ENCODE measurements at regions not wholly inside any gene's neighbourhood (a gene's known extent, or its start where the extent isn't known, plus 50 kb on each side); places are given as distances from the start of the nearest gene placed in this dataset.

GRCh38 chr6:147751232-147751631 lies 242.7 kb downstream of the SAMD5 start:
- intact Hi-C loops (cut with DNase I), result no loop called here
- DNase-seq, result no peak

GRCh38 chr6:147752689-147753403 lies 244.4 kb downstream of the SAMD5 start:
- intact Hi-C loops (cut with DNase I), result no loop called here
- DNase-seq, result no peak

- DNase-seq, result no peak
- intact Hi-C loops (cut with DNase I), result no loop called here
Measured at GRCh38 chr6:147755999-147756398, 247.5 kb downstream of the SAMD5 start.

DNA sequence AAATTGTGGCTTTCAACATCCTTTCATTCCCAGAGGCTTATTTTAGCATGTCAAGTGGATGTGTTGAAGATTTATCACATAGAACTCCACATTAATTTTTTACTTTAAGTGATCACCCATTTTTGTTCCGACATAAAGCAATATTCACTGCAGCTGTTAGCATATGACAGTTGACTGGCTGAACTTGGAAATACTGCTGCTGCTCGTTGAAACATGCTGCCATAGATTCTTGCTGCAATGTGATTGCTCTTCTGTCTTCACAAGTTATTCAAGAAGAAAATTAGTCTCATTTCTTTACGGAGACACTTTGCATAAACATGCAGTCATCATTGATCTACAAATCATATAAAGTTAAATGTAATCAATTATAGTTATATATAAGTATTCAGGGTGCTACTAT lies 248.4 kb downstream of the SAMD5 start:
- DNase-seq, result no peak
- intact Hi-C loops (cut with DNase I), result no loop called here

DNA sequence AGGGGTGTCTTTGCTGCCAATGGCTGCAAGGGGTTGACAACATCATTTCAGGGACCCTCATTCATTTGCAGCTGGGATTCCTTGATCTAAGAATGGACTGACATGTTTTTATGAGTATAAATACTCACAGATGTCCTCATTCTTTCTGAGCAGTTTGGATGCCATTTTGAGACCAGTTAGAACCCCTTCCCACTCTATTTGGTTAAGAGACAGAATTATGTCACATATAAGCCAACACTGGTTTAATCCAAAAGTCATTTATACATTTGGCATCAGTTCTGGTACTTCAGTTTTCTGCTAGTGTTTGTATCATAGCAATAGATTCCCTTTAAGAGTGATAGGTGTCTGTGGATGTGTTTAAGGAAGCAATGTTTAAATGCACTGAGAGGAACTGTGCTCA lies 248.8 kb downstream of the SAMD5 start:
- DNase-seq, result no peak
- intact Hi-C loops (cut with DNase I), result no loop called here

GRCh38 chr6:147758303-147758702 lies 249.8 kb downstream of the SAMD5 start:
- no peak for DNase-seq
- intact Hi-C loops (cut with DNase I), result no loop called here

DNA sequence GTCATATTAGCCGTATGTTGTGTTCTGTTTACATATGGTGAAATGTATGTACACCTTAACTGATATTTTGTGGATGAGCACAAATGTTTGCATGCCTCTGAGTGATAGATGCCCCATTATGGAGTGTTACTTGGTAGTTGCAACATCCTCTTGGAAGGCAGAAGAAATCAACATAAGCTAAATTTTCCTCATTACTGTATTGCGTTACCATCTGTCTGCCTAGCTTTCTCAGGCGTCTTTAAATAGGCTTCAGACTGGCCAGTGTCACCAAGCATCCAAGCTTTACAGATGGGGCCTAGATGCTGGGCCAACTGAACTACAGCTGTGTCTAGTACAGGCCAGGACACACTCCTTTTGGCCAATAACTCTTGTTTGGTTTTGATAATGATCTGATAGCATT lies 250.6 kb downstream of the SAMD5 start:
- no peak for DNase-seq
- intact Hi-C loops (cut with DNase I), result no loop called here

- no peak for DNase-seq
- intact Hi-C loops (cut with DNase I), result no loop called here
Measured at GRCh38 chr6:147759536-147759935, 251.0 kb downstream of the SAMD5 start.

DNA sequence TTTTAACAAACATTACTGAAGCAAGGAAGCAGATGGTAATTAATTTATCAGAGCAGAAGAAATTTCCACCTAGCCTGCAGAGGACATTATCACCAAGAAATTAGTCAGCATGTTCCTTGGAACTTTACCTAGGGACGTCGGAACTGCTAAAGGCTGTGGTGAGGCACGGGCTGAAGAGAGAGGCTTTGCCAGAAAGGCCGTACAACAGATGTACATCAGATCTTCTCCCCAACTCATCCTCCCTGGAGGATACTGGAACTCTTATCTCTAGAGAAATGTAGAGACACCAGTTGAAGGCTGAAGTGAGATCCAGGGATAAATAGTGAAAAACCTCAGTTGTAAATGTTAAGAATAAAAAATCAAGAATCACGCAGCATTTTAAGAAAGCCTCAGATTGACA lies 257.1 kb downstream of the SAMD5 start:
- no peak for DNase-seq

DNA sequence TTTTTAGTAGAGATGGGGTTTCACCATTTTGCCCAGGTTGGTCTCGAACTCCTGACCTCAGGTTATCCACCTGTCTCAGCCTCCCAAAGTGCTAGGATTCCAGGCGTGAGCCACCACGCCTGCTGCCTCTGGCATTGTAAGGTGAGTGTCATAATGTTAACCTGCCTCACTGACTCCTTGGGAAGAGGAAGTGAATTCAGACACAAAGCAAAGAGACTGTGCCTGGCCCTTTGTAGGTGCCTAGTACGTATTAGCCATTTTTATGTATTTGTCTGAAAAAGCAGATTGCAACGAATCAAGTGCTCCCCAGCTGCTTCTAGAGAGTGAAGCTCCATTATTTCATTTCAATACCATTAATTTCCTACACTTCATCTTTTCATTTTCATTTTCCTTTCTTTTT lies 260.5 kb downstream of the SAMD5 start:
- no peak for DNase-seq

More for the DNA sequence above, 257.1 kb downstream of the SAMD5 start:
- intact Hi-C loops (cut with DNase I), result no loop called here

DNA sequence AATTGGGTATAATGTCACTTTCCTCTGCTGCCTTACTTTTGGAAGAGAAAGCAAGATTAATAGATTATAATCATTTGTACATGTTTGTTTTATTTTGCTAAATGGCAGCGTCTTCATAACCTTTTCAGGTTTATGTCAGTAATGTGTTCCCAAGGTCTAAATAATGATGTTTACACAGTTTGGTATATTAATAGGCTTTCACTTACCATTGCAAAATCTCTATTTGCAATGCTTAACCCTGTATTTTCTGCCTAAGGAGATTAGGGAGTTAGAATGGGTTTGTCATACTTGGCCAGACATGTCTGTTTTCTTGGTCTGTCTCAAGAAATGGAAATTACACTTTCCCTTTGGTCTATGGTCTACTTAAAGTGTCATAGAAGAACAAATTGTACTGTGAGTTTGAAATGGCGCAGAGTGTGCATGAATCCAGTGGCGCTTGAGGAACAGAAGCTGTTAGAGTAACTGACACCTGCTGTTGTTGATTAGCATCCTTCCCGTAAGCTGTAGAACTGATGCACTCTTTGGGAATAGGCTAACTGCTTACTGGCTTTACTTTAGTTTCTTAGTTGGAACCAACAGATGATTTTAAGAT lies 261.1 kb downstream of the SAMD5 start:
- intact Hi-C loops (cut with DNase I), result no loop called here
- DNase-seq, result no peak

More for the DNA sequence above, 260.5 kb downstream of the SAMD5 start:
- intact Hi-C loops (cut with DNase I), result no loop called here

GRCh38 chr6:147770221-147770620 lies 261.7 kb downstream of the SAMD5 start:
- intact Hi-C loops (cut with DNase I), result no loop called here
- DNase-seq, result no peak

- no peak for DNase-seq
- intact Hi-C loops (cut with DNase I), result no loop called here
Measured at GRCh38 chr6:147772724-147773123, 264.2 kb downstream of the SAMD5 start.

DNA sequence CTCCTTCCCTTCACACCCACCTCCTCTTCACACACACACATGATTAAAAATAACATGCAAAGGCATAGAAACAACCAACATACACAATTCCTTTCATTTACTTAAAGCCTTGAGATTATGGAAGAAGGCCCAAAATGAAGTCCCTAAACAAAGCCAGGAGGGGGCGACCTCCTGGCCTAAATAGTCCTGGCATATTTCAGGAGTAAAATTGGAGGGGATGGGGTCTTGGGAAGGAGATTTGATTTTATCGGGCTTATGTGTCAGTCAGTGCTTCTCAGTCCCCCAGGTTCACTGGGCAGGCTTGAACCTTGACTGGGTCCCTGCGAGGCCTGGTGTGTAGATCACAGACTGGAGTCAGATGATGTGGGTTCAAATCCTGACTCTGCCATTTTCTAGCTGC lies 266.4 kb downstream of the SAMD5 start:
- no peak for DNase-seq
- intact Hi-C loops (cut with DNase I), result no loop called here

GRCh38 chr6:147776631-147777213 lies 268.2 kb downstream of the SAMD5 start:
- intact Hi-C loops (cut with DNase I), result no loop called here
- no peak for DNase-seq

- intact Hi-C loops (cut with DNase I), result no loop called here
- no peak for DNase-seq
Measured at GRCh38 chr6:147779624-147780023, 271.1 kb downstream of the SAMD5 start.

DNA sequence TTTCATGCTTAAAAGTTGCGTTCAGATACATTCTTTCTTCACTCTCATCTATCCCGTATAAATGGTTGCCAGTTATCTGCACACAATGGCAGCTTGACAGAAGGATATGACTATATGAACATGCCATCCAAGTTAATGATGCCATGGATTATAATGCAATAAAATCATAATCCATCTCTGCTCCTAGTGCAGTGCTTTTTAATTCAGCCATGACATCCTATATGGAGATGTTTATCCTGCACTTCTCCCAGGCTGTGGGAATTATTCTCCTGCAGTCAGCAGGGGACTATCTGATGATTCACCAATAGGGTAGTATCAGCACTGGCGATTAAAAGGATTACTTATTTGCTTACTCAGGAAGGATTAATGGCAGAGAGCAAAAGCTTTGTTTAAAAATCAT lies 273.8 kb downstream of the SAMD5 start:
- no peak for DNase-seq
- intact Hi-C loops (cut with DNase I), result no loop called here

GRCh38 chr6:147784371-147784770 lies 275.9 kb downstream of the SAMD5 start:
- intact Hi-C loops (cut with DNase I), result no loop called here

DNA sequence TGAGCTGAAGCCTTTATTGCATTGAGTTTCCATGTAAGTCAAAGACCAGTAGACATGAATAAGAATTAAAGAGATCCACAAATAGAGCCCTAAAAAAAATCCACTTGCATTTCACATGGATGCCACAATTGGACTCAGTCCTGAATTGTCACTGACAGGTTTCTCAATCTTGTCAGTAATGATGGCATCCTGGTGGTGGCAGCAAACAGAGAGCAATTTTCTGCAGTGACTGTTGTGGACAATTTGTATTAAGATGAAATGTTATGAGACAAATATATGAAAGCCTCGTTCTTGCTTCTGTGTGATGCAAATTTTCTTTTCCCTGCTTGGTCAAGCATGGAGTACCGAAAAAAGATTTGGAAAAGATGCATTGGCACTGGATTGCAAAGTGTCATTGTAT lies 278.9 kb downstream of the SAMD5 start:
- DNase-seq, result no peak

More at GRCh38 chr6:147784371-147784770, 275.9 kb downstream of the SAMD5 start:
- no peak for DNase-seq

GRCh38 chr6:147789430-147789947 lies 281.0 kb downstream of the SAMD5 start:
- no peak for DNase-seq
- intact Hi-C loops (cut with DNase I), result no loop called here

More for the DNA sequence above, 278.9 kb downstream of the SAMD5 start:
- intact Hi-C loops (cut with DNase I), result no loop called here

DNA sequence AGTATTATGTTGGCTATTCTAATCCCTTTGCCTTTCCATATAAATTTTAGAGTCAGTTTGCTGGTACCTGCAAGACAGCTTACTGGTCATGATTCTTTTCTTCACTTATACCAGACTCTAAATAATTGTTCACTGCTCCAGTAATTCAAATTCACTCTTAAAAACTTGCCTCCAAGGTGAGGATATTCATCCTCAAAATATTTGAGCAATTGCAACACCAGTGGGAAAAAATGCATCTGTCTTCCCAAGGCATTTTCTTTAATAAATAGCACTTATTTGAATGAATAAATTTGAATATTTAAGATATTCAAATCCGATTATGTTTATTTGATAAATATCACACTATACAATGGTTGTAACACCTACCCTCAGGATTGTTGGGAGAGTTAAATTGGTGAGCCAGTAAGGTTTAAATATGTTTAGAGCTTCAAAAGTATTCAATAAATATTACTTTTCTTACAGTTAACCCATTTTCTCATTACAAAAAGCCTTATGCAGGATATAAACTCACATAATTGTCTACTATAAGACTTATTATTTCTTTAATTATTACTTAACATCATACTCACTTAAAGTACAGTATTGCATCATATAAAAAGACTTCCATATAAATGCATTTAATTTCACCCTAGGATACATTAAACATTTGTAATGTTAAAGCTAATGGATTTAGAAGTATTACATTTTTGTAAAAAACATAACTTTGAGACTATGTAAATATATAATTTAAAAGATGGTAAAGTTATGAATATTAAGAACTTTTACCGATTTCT lies 285.6 kb downstream of the SAMD5 start:
- DNase-seq, result no peak
- intact Hi-C loops (cut with DNase I), result no loop called here

Data from posterior cingulate gyrus (tissue), 11 donors.